GM18511 (cell line): ENCODE measurements at regions not wholly inside any gene's neighbourhood (a gene's known extent, or its start where the extent isn't known, plus 50 kb on each side); places are given as distances from the start of the nearest gene placed in this dataset.
"Not testable (repeated sequence)": the region's sequence is repeated elsewhere in the genome, so short reads cannot be mapped to it uniquely, and the experiment has no call there.

ENCODE experiments used
- ATAC-seq: cut with Tn5 transposase; IDR thresholded peaks from one replicate; pipeline ENCODE4 v1.9.1; 2021; ENCODE audit warnings: mild to moderate bottlenecking, moderate library complexity; ENCODE audit not compliant: unreplicated experiment

GRCh38 chr7:119967221-119967620, 305.8 kb upstream of the KCND2 start:
- no peak for ATAC-seq

- not testable (repeated sequence) for ATAC-seq
These were observed 304.6 kb upstream of the KCND2 start for GRCh38 chr7:119968411-119968810.

GRCh38 chr7:119969054-119969453, 303.9 kb upstream of the KCND2 start:
- ATAC-seq = peak; percentile 66

GRCh38 chr7:119969763-119970162, 303.2 kb upstream of the KCND2 start:
- no peak for ATAC-seq

- no peak for ATAC-seq
These were observed 298.0 kb upstream of the KCND2 start for GRCh38 chr7:119974972-119975371.

GRCh38 chr7:119982884-119983283, 290.1 kb upstream of the KCND2 start:
- no peak for ATAC-seq

- no peak for ATAC-seq
These were observed 289.5 kb upstream of the KCND2 start for GRCh38 chr7:119983468-119983867.

- no peak for ATAC-seq
These were observed 288.7 kb upstream of the KCND2 start for GRCh38 chr7:119984247-119984646.

GRCh38 chr7:119988401-119988800, 284.6 kb upstream of the KCND2 start:
- no peak for ATAC-seq

- no peak for ATAC-seq
These were observed 278.0 kb upstream of the KCND2 start for GRCh38 chr7:119994928-119995327.

GRCh38 chr7:119996634-119997033, 276.3 kb upstream of the KCND2 start:
- ATAC-seq = peak; percentile 78

- no peak for ATAC-seq
These were observed 273.1 kb upstream of the KCND2 start for GRCh38 chr7:119999738-120000475.

GRCh38 chr7:120005720-120006119, 267.3 kb upstream of the KCND2 start:
- ATAC-seq = no peak

- ATAC-seq = not testable (repeated sequence)
These were observed 258.7 kb upstream of the KCND2 start for GRCh38 chr7:120014301-120014700.

GRCh38 chr7:120014925-120015465, 258.0 kb upstream of the KCND2 start:
- ATAC-seq = no peak

GRCh38 chr7:120021085-120021484, 251.9 kb upstream of the KCND2 start:
- ATAC-seq = no peak

- no peak for ATAC-seq
These were observed 249.3 kb upstream of the KCND2 start for GRCh38 chr7:120023494-120024167.

GRCh38 chr7:120028636-120029035, 244.3 kb upstream of the KCND2 start:
- no peak for ATAC-seq

- ATAC-seq = no peak
These were observed 242.1 kb upstream of the KCND2 start for GRCh38 chr7:120030876-120031275.

GRCh38 chr7:120033114-120033513, 239.9 kb upstream of the KCND2 start:
- peak; percentile 54 for ATAC-seq

GRCh38 chr7:120039138-120039537, 233.8 kb upstream of the KCND2 start:
- ATAC-seq = no peak

- ATAC-seq = no peak
These were observed 231.2 kb upstream of the KCND2 start for GRCh38 chr7:120041798-120042197.
